AG09319 (cell line): ENCODE measurements at regions not wholly inside any gene's neighbourhood (a gene's known extent, or its start where the extent isn't known, plus 50 kb on each side); places are given as distances from the start of the nearest gene placed in this dataset.

Experiments
- DNase-seq: peaks from one replicate; pipeline ENCODE4 v3.0.0-alpha.2; 2010; ENCODE audit warnings: low read depth; ENCODE audit errors: extremely low read depth
- TF ChIP-seq, protein P1 (sequence below): IDR thresholded peaks from 2 replicates; pipeline ENCODE4 v1.5.1; 2011; ENCODE audit warnings: low read depth, mild to moderate bottlenecking, inconsistent platforms, low read length, moderate library complexity

GRCh38 chr3:177278016-177278415 is 80.7 kb upstream of the TBL1XR1 start:
- TF ChIP-seq, protein P1, sequence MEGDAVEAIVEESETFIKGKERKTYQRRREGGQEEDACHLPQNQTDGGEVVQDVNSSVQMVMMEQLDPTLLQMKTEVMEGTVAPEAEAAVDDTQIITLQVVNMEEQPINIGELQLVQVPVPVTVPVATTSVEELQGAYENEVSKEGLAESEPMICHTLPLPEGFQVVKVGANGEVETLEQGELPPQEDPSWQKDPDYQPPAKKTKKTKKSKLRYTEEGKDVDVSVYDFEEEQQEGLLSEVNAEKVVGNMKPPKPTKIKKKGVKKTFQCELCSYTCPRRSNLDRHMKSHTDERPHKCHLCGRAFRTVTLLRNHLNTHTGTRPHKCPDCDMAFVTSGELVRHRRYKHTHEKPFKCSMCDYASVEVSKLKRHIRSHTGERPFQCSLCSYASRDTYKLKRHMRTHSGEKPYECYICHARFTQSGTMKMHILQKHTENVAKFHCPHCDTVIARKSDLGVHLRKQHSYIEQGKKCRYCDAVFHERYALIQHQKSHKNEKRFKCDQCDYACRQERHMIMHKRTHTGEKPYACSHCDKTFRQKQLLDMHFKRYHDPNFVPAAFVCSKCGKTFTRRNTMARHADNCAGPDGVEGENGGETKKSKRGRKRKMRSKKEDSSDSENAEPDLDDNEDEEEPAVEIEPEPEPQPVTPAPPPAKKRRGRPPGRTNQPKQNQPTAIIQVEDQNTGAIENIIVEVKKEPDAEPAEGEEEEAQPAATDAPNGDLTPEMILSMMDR = no peak
- DNase-seq = no peak

GRCh38 chr3:177279118-177279815 is 82.0 kb upstream of the TBL1XR1 start:
- TF ChIP-seq, protein P1 = no peak
- DNase-seq = no peak

GRCh38 chr3:177281292-177282118 is 84.2 kb upstream of the TBL1XR1 start:
- TF ChIP-seq, protein P1 = no peak
- DNase-seq = no peak

GRCh38 chr3:177282119-177282655 is 84.9 kb upstream of the TBL1XR1 start:
- TF ChIP-seq, protein P1 = no peak
- DNase-seq = no peak

- DNase-seq = no peak
- TF ChIP-seq, protein P1 = no peak
Observed at GRCh38 chr3:177283983-177284382, 86.7 kb upstream of the TBL1XR1 start.

- TF ChIP-seq, protein P1 = no peak; the same call in 1 of the 2 replicates
Observed at GRCh38 chr3:177284383-177284881, 87.2 kb upstream of the TBL1XR1 start.

DNA sequence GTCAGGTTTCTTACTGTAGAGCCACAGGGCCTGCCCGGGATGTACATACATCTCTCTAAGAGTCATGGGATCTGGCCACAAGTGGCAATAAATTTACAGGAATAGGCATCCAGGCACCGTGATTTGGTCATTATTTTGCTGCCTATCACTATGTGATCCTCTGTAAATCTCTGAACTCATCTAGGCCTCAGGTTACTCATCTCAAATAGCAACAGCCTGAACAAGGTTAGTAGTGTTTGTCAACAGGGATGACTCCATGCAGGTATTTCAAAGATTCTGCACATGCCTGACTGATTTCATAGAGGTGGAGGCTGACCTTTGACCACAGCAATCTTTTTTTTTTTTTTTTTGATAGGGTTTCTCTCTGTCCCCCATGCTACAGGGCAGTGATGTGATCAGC is 88.8 kb upstream of the TBL1XR1 start:
- no peak for DNase-seq

More at GRCh38 chr3:177284383-177284881, 87.2 kb upstream of the TBL1XR1 start:
- no peak for DNase-seq

More for the DNA sequence above, 88.8 kb upstream of the TBL1XR1 start:
- TF ChIP-seq, protein P1 = no peak
